Spinal cord (tissue), 9 donors: ENCODE measurements at regions not wholly inside any gene's neighbourhood (a gene's known extent, or its start where the extent isn't known, plus 50 kb on each side); places are given as distances from the start of the nearest gene placed in this dataset.

Source experiments
- DNase-seq, 6 donors: peaks; one replicate each; pipeline versions ENCODE4 v3.0.0 to v3.0.0-alpha.2; 2013 to 2015; ENCODE audit warnings: low spot score in 6 of 6, low read depth in 4 of 6
- H3K27ac ChIP-seq: one replicate; pipeline ENCODE4 v1.5.1; 2013; ENCODE audit warnings: low read depth, low read length, control low read depth
- H3K27me3 ChIP-seq: one replicate; pipeline ENCODE4 v1.6.1; 2013; ENCODE audit warnings: low read length; ENCODE audit not compliant: control insufficient read depth, insufficient read depth
- H3K36me3 ChIP-seq: one replicate; pipeline ENCODE4 v1.6.1; 2013; ENCODE audit warnings: low read length; ENCODE audit not compliant: control insufficient read depth, insufficient read depth
- H3K4me1 ChIP-seq: one replicate; pipeline ENCODE4 v1.6.1; 2013; ENCODE audit warnings: low read length; ENCODE audit not compliant: control insufficient read depth, insufficient read depth
- H3K4me3 ChIP-seq: one replicate; pipeline ENCODE4 v1.5.1; 2013; ENCODE audit warnings: low read depth, low read length, control low read depth
- H3K9me3 ChIP-seq: one replicate; pipeline ENCODE4 v1.6.1; 2013; ENCODE audit warnings: low read length; ENCODE audit not compliant: control insufficient read depth, insufficient read depth
- WGBS: methylation state at CpG from one replicate; pipeline ENCODE4 v1.1.5; 2013; ENCODE audit warnings: missing lambda C conversion rate; ENCODE audit not compliant: insufficient coverage; 5-methylcytosine and 5-hydroxymethylcytosine counted together
- donor health status: healthy.

DNA sequence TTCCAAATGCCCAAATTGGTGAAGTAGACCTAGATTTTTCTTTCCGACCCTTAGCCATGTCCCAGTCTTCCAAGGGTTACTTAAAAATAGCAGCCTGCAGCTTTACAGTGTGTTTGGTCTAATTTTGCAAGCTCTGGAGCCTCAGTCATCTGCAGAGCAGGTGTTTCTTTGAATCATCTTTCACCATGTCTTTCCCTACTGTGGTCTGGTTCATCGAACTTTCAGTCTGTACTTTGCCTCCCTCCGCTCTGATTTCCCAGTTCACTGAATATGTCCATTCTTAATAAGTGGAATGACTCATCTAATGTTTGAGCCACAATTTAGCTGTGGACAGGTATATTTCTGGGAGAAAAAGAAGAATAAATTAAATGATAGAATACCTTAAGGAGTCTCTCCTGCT is 1060.7 kb downstream of the EFNA5 start:
- WGBS, result 86% methylated on average over 1 of the region's 3 CpGs
- Histone ChIP-seq H3K27me3 (no peaks in the 10 kb centered on the region), H3K4me1 (no peaks in the 10 kb centered on the region), H3K4me3 (no peak overlapping the region), H3K36me3 (no peaks in the 10 kb centered on the region), H3K27ac (no peak overlapping the region), H3K9me3 (no peaks in the 10 kb centered on the region)
- peak in 1 of 6 donors; percentile 7 for DNase-seq

DNA sequence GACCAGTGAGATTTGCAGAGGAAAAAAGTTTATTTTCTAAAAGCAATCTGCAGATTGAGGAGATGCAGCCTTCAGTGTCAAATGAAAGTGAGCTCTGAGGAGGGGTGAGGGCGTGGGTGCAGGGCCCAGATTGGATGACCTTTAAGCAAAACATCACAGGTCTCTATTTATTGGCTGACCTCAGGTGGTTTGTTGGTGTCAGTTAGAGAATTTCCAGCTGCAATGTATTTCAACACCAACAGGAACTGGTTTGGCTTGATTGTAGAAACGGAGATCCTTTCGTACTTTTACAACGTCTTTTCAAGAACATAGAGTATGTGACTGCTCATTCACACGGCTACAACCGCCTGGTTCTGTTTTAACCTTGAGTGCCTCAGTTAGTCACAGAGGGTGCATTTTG is 1069.1 kb downstream of the EFNA5 start:
- 88% methylated on average over 6 of the region's 6 CpGs for WGBS

DNA sequence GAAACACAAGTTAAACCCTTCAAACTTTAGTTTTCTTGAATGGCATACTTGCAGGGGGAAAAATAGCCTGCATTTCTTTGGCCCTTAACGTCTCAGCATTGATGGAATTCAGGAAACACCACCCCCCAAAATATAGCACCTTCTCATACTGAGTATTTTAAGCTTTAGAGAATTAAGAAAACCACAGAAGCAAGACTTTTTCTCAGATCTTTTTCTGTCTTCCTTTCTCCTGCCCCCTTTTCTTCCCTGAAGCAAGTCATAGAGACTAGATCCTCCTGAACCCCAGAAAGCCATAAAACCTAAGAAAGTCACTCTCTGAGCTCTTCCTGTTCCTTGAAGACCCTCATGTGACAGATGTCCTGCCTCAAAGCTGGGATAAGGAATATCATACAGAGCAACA is 1069.9 kb downstream of the EFNA5 start:
- no peak for DNase-seq
- H3K27me3 ChIP-seq, result no peaks in the 10 kb centered on the region
- no peak overlapping the region for H3K4me3 ChIP-seq
- no peaks in the 10 kb centered on the region for H3K36me3 ChIP-seq
- no CpG with 5 or more reads among the region's 1 CpG for WGBS
- H3K4me1 ChIP-seq, result no peaks in the 10 kb centered on the region
- H3K27ac ChIP-seq, result no peak overlapping the region
- no peaks in the 10 kb centered on the region for H3K9me3 ChIP-seq

More for the DNA sequence above, 1069.1 kb downstream of the EFNA5 start:
- Histone ChIP-seq H3K4me3 (no peak overlapping the region), H3K9me3 (no peaks in the 10 kb centered on the region), H3K4me1 (no peaks in the 10 kb centered on the region), H3K27me3 (no peaks in the 10 kb centered on the region), H3K36me3 (no peaks in the 10 kb centered on the region), H3K27ac (no peak overlapping the region)
- DNase-seq, result no peak

DNA sequence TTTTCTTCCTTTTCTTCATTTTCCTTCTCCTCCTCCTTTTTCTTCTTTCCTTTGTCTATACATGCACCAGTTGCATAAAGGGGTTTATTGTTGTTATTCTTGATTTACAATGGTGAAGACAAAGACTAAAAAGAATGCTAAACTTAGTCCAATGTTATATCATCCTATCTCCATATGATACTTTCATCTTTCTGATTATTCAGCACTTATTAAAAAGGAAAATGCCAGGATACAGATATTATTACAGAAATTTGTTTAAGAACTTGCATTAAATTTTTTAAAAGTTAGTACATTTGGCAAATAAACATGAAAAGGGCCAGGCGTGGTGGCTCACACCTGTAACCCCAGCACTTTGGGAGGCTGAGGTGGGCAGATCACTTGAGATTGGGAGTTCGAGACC is 1074.9 kb downstream of the EFNA5 start:
- DNase-seq, result no peak
- Histone ChIP-seq H3K27ac (no peak overlapping the region), H3K4me3 (no peak overlapping the region), H3K27me3 (no peaks in the 10 kb centered on the region), H3K9me3 (no peaks in the 10 kb centered on the region), H3K4me1 (no peaks in the 10 kb centered on the region), H3K36me3 (no peaks in the 10 kb centered on the region)
- no CpG with 5 or more reads among the region's 2 CpGs for WGBS

DNA sequence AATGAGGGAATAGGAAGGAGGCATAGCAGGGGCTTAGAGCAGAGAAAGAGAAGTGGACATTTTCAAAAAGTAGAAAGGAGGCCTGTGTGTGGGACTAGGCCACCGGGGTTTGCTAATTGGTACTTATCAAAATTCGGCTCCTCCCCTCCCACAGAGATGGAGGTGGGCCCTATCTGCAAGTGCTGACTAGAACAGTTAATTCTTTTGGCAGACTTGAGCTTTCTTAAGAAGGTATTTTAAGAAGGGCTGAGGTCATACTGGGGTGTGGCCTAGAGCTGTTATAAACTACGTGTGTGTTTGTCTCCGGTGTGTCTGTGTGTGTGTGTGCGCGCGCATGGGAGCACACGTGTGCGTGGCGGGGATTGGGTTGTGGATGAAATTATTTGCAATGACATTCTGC is 1086.5 kb downstream of the EFNA5 start:
- no peaks in the 10 kb centered on the region for H3K36me3 ChIP-seq
- no peak overlapping the region for H3K27ac ChIP-seq
- DNase-seq, result no peak
- H3K4me3 ChIP-seq, result no peak overlapping the region
- 90% methylated on average over 8 of the region's 10 CpGs for WGBS
- H3K27me3 ChIP-seq, result no peaks in the 10 kb centered on the region
- no peaks in the 10 kb centered on the region for H3K4me1 ChIP-seq
- no peaks in the 10 kb centered on the region for H3K9me3 ChIP-seq

DNA sequence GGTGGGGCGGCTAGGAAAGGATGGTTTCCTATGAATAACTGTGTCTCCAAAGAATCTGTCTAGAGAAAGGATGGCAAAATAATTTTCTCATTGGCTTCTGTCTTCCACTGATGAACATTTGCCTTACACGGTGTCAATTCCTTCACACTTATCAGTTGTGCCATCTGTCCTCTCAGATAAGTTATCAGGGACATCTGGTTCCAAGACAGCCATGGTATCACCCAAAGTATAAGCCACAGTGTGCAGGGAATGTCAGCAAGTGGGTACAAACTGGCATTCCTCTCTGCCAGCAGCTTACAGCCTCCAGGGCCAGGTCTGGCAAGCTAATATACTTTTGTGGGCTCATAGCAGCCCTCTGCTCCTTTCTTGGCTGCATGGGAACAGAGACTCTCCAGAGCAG is 1092.0 kb downstream of the EFNA5 start:
- Histone ChIP-seq H3K27ac (no peak overlapping the region), H3K9me3 (no peaks in the 10 kb centered on the region), H3K4me3 (no peak overlapping the region), H3K27me3 (no peaks in the 10 kb centered on the region), H3K36me3 (no peaks in the 10 kb centered on the region), H3K4me1 (no peaks in the 10 kb centered on the region)
- WGBS, result 83% methylated on average over 2 of the region's 2 CpGs
- DNase-seq, result peak in 1 of 6 donors; percentile 52

DNA sequence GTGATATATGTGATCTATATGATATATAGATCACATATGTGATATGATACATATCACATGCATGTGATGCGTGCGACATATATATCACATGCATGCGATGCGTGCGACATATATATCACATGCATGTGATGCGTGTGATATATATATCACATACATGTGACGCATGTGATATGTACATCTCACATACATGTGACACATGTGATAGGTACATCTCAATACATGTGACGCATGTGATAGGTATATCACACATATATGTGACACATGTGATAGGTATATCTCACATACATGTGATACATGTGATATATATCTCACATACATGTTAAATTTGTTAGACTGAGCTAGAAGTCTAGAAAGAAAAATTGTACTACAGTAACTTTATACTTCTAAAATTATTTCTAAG is 1095.9 kb downstream of the EFNA5 start:
- no peak overlapping the region for H3K4me3 ChIP-seq
- no peak for DNase-seq
- H3K36me3 ChIP-seq, result no peaks in the 10 kb centered on the region
- no peaks in the 10 kb centered on the region for H3K27me3 ChIP-seq
- H3K4me1 ChIP-seq, result no peaks in the 10 kb centered on the region
- H3K9me3 ChIP-seq, result no peaks in the 10 kb centered on the region
- H3K27ac ChIP-seq, result no peak overlapping the region
- 100% methylated on average over 4 of the region's 8 CpGs for WGBS

DNA sequence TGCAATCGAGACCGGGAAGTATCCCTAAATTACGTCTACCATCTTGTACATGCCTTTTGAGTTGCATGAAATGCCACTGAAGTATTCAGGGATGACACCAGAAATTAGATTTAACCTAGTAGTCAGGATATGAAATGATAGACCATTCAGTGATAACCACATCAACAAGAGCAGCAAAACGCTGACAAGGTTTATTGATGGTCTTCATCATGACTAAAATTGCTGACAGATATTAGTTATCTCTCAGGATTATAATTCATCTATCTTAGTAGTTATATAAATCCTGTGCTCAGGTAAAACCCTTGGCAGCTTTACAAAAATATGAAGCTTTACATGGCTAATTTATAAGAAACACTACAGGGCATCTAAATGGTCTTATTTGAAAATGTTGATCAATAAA is 1104.7 kb downstream of the EFNA5 start:
- H3K27ac ChIP-seq, result no peak overlapping the region
- H3K9me3 ChIP-seq, result no peaks in the 10 kb centered on the region
- DNase-seq, result no peak
- no peaks in the 10 kb centered on the region for H3K27me3 ChIP-seq
- H3K4me3 ChIP-seq, result no peak overlapping the region
- no peaks in the 10 kb centered on the region for H3K36me3 ChIP-seq
- H3K4me1 ChIP-seq, result no peaks in the 10 kb centered on the region
- WGBS, result 100% methylated on average over 2 of the region's 4 CpGs

DNA sequence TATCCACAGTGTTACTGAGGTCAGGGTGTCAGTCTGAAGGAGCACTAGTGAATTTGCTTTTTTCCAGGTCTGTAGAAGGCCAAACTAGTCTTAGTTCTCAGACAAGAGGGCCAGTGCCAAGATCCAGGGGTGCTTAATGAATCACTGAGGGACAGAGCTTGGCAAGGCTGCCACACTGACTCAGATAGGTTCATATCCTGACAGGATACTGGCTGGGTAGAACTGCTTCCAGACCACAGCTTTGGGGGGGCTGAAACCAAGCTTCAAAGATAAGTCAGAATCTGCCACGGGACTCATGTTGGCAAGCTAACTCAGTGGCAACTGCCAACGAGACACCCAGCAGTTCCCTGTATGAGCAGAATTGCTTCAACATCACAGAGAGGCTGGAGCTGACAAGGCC is 1125.4 kb downstream of the EFNA5 start:
- 73% methylated on average over 2 of the region's 2 CpGs for WGBS
- Histone ChIP-seq H3K9me3 (peaks cover 5% of the 10 kb centered on the region), H3K4me3 (no peak overlapping the region), H3K27ac (no peak overlapping the region), H3K36me3 (no peaks in the 10 kb centered on the region), H3K4me1 (no peaks in the 10 kb centered on the region), H3K27me3 (no peaks in the 10 kb centered on the region)
- no peak for DNase-seq

DNA sequence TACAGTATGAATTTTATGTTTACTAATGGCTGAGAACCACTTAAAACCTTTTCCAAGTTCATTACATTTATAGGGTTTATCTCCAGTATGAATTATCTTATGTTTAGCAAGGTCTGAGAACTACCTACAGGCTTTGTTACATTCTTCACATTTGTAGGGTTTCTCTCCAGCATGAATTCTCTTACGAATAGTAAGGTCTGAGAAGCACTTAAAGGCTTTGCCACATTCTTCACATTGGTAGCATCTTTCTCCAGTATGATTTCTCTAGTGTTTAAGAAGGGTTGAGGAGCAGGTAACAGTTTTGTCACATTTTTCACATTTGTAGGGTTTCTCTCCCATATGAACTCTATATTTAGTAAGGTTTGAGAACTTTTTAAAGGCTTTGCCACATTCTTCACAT is 1127.4 kb downstream of the EFNA5 start:
- DNase-seq, result no peak
- Histone ChIP-seq H3K4me1 (no peaks in the 10 kb centered on the region), H3K9me3 (peaks cover 5% of the 10 kb centered on the region), H3K27ac (no peak overlapping the region), H3K4me3 (no peak overlapping the region), H3K27me3 (no peaks in the 10 kb centered on the region), H3K36me3 (no peaks in the 10 kb centered on the region)
- WGBS, result no CpG with 5 or more reads among the region's 1 CpG
